Naive thymus-derived CD4-positive, alpha-beta T cell (primary cell): ENCODE measurements at regions not wholly inside any gene's neighbourhood (a gene's known extent, or its start where the extent isn't known, plus 50 kb on each side); places are given as distances from the start of the nearest gene placed in this dataset.

ENCODE experiments used
- ATAC-seq: fragments of 150-1000 bp; cut with Tn5 transposase; 2 replicates; pipeline ENCODE4 v1.10.0; 2021; ENCODE audit warnings: mild to moderate bottlenecking, moderate library complexity
- CTCF ChIA-PET: fragments of 350-600 bp; sonication (Branson Sonifier 250); formaldehyde crosslinking; loops from one replicate; lab custom pipeline; 2021; ENCODE audit warnings: antibody characterized with exemption; lab: Charles Lee
- POLR2A ChIA-PET: fragments of 350-600 bp; sonication (Branson Sonifier 250); formaldehyde crosslinking; loops from one replicate; lab custom pipeline; 2021; ENCODE audit warnings: antibody characterized with exemption, inconsistent platforms; lab: Charles Lee
- DNase-seq, 9 donors: peaks; one replicate each; pipeline versions ENCODE4 v3.0.0 to v3.0.0-alpha.2; 2020 to 2022; ENCODE audit warnings: mixed read lengths in 1 of 9
- H3K27ac ChIP-seq: one replicate; pipeline ENCODE4 v1.7.0; 2013; ENCODE audit warnings: mild to moderate bottlenecking, low read depth, low read length, moderate library complexity
- H3K27me3 ChIP-seq, 2 donors: one replicate each; pipeline ENCODE4 v1.7.0; 2013; ENCODE audit warnings: low read length in 2 of 2, mild to moderate bottlenecking in 2 of 2, moderate library complexity in 2 of 2; ENCODE audit not compliant: control insufficient read depth in 2 of 2, insufficient read depth in 2 of 2
- H3K36me3 ChIP-seq, 3 experiments: 1 replicate in 2 of 3; 2 replicates in 1 of 3; pipeline ENCODE4 v1.7.0; 2013; ENCODE audit warnings: low read length in 3 of 3, mild to moderate bottlenecking in 3 of 3, moderate library complexity in 1 of 3; ENCODE audit not compliant: insufficient read depth in 3 of 3, control insufficient read depth in 2 of 3
- H3K4me1 ChIP-seq, 2 donors: one replicate each; pipeline ENCODE4 v1.7.0; 2013; ENCODE audit warnings: low read length in 2 of 2, mild to moderate bottlenecking in 2 of 2, moderate library complexity in 1 of 2; ENCODE audit not compliant: control insufficient read depth in 2 of 2, insufficient read depth in 2 of 2
- H3K4me3 ChIP-seq: 2 replicates; pipeline ENCODE4 v1.7.0; 2013; ENCODE audit warnings: mild to moderate bottlenecking, low read length
- H3K9me3 ChIP-seq, 3 experiments: 1 replicate in 2 of 3; 2 replicates in 1 of 3; pipeline ENCODE4 v1.7.0; 2013; ENCODE audit warnings: low read length in 3 of 3; ENCODE audit not compliant: control insufficient read depth in 2 of 3
- H3K27ac Mint-ChIP-seq, 9 donors: one replicate each; pipeline ENCODE4 v1.8.0; 2020 to 2022; ENCODE audit warnings: mixed read lengths in 9 of 9, mild to moderate bottlenecking in 8 of 9, moderate library complexity in 5 of 9, inconsistent platforms in 2 of 9
- H3K27me3 Mint-ChIP-seq, 5 donors: one replicate each; pipeline ENCODE4 v1.8.0; 2021 to 2022; ENCODE audit warnings: mixed read lengths in 5 of 5, mild to moderate bottlenecking in 1 of 5
- H3K36me3 Mint-ChIP-seq, 5 donors: one replicate each; pipeline ENCODE4 v1.8.0; 2020 to 2022; ENCODE audit warnings: mixed read lengths in 5 of 5, mild to moderate bottlenecking in 3 of 5, inconsistent platforms in 1 of 5
- H3K4me1 Mint-ChIP-seq, 7 donors: one replicate each; pipeline ENCODE4 v1.8.0; 2020 to 2022; ENCODE audit warnings: mixed read lengths in 7 of 7, mild to moderate bottlenecking in 3 of 7, inconsistent platforms in 1 of 7
- H3K4me3 Mint-ChIP-seq, 10 donors: one replicate each; pipeline ENCODE4 v1.8.0; 2020 to 2022; ENCODE audit warnings: mild to moderate bottlenecking in 10 of 10, mixed read lengths in 10 of 10, moderate library complexity in 6 of 10, inconsistent platforms in 2 of 10
- H3K9me3 Mint-ChIP-seq, 11 donors: one replicate each; pipeline ENCODE4 v1.8.0; 2020 to 2022; ENCODE audit warnings: mixed read lengths in 11 of 11, mild to moderate bottlenecking in 4 of 11, inconsistent platforms in 1 of 11, moderate library complexity in 1 of 11
- intact Hi-C, 2 donors: fragments of 100-400 bp; cut with micrococcal nuclease; formaldehyde crosslinking; loops; one replicate each; pipeline ENCODE4 v1.15.1; 2023

- no peaks in the 10 kb centered on the region for H3K27me3 ChIP-seq
- H3K27ac ChIP-seq = no peak overlapping the region
- H3K4me3 ChIP-seq = no peak overlapping the region
- no peaks in the 10 kb centered on the region for H3K9me3 ChIP-seq
- ChIA-PET CTCF (no interaction called here), POLR2A (no interaction called here)
- ATAC-seq (no peak), DNase-seq (no peak)
- Mint-ChIP-seq H3K4me3 (no peak overlapping the region), H3K27me3 (peaks cover 0 to 9% (median 4%) of the 10 kb centered on the region in 5 donors), H3K9me3 (peaks cover 0 to 10% (median 5%) of the 10 kb centered on the region in 11 donors), H3K27ac (no peak overlapping the region), H3K36me3 (no peaks in the 10 kb centered on the region), H3K4me1 (no peaks in the 10 kb centered on the region)
- intact Hi-C loops = no loop called here
- no peaks in the 10 kb centered on the region for H3K4me1 ChIP-seq
- H3K36me3 ChIP-seq = no peaks in the 10 kb centered on the region
Measured at GRCh38 chr19:31976775-31977536, 368.5 kb upstream of the ZNF507 start.

- Mint-ChIP-seq H3K27ac (no peak overlapping the region), H3K36me3 (peaks cover 0 to under 1% (median 0%) of the 10 kb centered on the region in 5 donors), H3K27me3 (peaks cover 0 to 8% (median 0%) of the 10 kb centered on the region in 5 donors), H3K4me1 (no peaks in the 10 kb centered on the region), H3K4me3 (no peak overlapping the region), H3K9me3 (peaks cover 0 to 11% (median 4%) of the 10 kb centered on the region in 11 donors)
- Histone ChIP-seq H3K36me3 (no peaks in the 10 kb centered on the region), H3K27ac (no peak overlapping the region), H3K9me3 (no peaks in the 10 kb centered on the region), H3K4me1 (no peaks in the 10 kb centered on the region), H3K27me3 (no peaks in the 10 kb centered on the region), H3K4me3 (no peak overlapping the region)
- no peak for DNase-seq
- no peak for ATAC-seq
- ChIA-PET POLR2A (no interaction called here), CTCF (no interaction called here)
- intact Hi-C loops = no loop called here
Measured at GRCh38 chr19:31979362-31979761, 366.0 kb upstream of the ZNF507 start.

- Mint-ChIP-seq H3K9me3 (peaks cover 0 to 17% (median 7%) of the 10 kb centered on the region in 11 donors), H3K27me3 (peaks cover 0 to under 1% (median 0%) of the 10 kb centered on the region in 5 donors), H3K4me1 (no peaks in the 10 kb centered on the region), H3K36me3 (peaks cover 0 to 4% (median 0%) of the 10 kb centered on the region in 5 donors), H3K27ac (no peak overlapping the region), H3K4me3 (no peak overlapping the region)
- no peaks in the 10 kb centered on the region for H3K36me3 ChIP-seq
- H3K4me1 ChIP-seq = no peaks in the 10 kb centered on the region
- DNase-seq (no peak), ATAC-seq (no peak)
- no peaks in the 10 kb centered on the region for H3K9me3 ChIP-seq
- intact Hi-C loops = no loop called here
- CTCF ChIA-PET = no interaction called here
- POLR2A ChIA-PET = no interaction called here
- no peak overlapping the region for H3K4me3 ChIP-seq
- H3K27me3 ChIP-seq = no peaks in the 10 kb centered on the region
- H3K27ac ChIP-seq = no peak overlapping the region
Measured at GRCh38 chr19:31979949-31980670, 365.3 kb upstream of the ZNF507 start.

GRCh38 chr19:31980796-31981195, 364.6 kb upstream of the ZNF507 start:
- CTCF ChIA-PET = no interaction called here
- H3K27me3 ChIP-seq = no peaks in the 10 kb centered on the region

GRCh38 chr19:31981545-31981944, 363.9 kb upstream of the ZNF507 start:
- ChIA-PET POLR2A (no interaction called here), CTCF (no interaction called here)
- Mint-ChIP-seq H3K4me1 (no peaks in the 10 kb centered on the region), H3K4me3 (no peak overlapping the region), H3K9me3 (peaks cover 0 to 16% (median 7%) of the 10 kb centered on the region in 11 donors), H3K27me3 (no peaks in the 10 kb centered on the region), H3K36me3 (peaks cover 0 to 4% (median 0%) of the 10 kb centered on the region in 5 donors), H3K27ac (no peak overlapping the region)
- Histone ChIP-seq H3K9me3 (peaks cover 0 to 8% (median 0%) of the 10 kb centered on the region in 3 experiments), H3K36me3 (no peaks in the 10 kb centered on the region), H3K4me3 (no peak overlapping the region), H3K4me1 (no peaks in the 10 kb centered on the region), H3K27ac (no peak overlapping the region), H3K27me3 (no peaks in the 10 kb centered on the region)
- intact Hi-C loops = no loop called here
- ATAC-seq = no peak
- DNase-seq = no peak

More at GRCh38 chr19:31980796-31981195, 364.6 kb upstream of the ZNF507 start:
- no peak for DNase-seq
- Histone ChIP-seq H3K4me1 (no peaks in the 10 kb centered on the region), H3K4me3 (no peak overlapping the region), H3K27ac (no peak overlapping the region), H3K9me3 (peaks cover 0 to 6% (median 0%) of the 10 kb centered on the region in 3 experiments), H3K36me3 (no peaks in the 10 kb centered on the region)
- Mint-ChIP-seq H3K27me3 (no peaks in the 10 kb centered on the region), H3K4me3 (no peak overlapping the region), H3K27ac (no peak overlapping the region), H3K36me3 (peaks cover 0 to 4% (median 0%) of the 10 kb centered on the region in 5 donors), H3K9me3 (peaks cover 0 to 18% (median 8%) of the 10 kb centered on the region in 11 donors), H3K4me1 (no peaks in the 10 kb centered on the region)
- intact Hi-C loops = no loop called here
- POLR2A ChIA-PET = no interaction called here
- ATAC-seq = no peak

GRCh38 chr19:31983647-31984046, 361.8 kb upstream of the ZNF507 start:
- H3K9me3 Mint-ChIP-seq = peaks cover 2 to 21% (median 11%) of the 10 kb centered on the region in 11 donors
- ChIA-PET POLR2A (no interaction called here), CTCF (no interaction called here)
- Histone ChIP-seq H3K4me1 (no peaks in the 10 kb centered on the region), H3K9me3 (peaks cover 0 to 8% (median 0%) of the 10 kb centered on the region in 3 experiments), H3K36me3 (no peaks in the 10 kb centered on the region), H3K27me3 (no peaks in the 10 kb centered on the region), H3K27ac (no peak overlapping the region), H3K4me3 (no peak overlapping the region)
- H3K36me3 Mint-ChIP-seq = peaks cover 0 to 4% (median 0%) of the 10 kb centered on the region in 5 donors
- no peaks in the 10 kb centered on the region for H3K4me1 Mint-ChIP-seq
- DNase-seq (no peak), ATAC-seq (no peak)
- no peak overlapping the region for H3K27ac Mint-ChIP-seq
- intact Hi-C loops = no loop called here
- no peak overlapping the region for H3K4me3 Mint-ChIP-seq
- peaks cover 0 to 5% (median 4%) of the 10 kb centered on the region in 5 donors for H3K27me3 Mint-ChIP-seq
